IMR-90 (cell line): ENCODE measurements at regions not wholly inside any gene's neighbourhood (a gene's known extent, or its start where the extent isn't known, plus 50 kb on each side); places are given as distances from the start of the nearest gene placed in this dataset.

Source experiments
- ATAC-seq: fragments of 200-7000 bp; cut with Tn5 transposase; 2 replicates; pipeline ENCODE4 v1.9.1; 2020; ENCODE audit warnings: low read depth, mild to moderate bottlenecking, moderate library complexity
- BruUV-seq: library from RNA; stranded (reverse); fragments of 400-500 nt; replicated peaks from 2 replicates; lab custom pipeline; 2021; lab: Mats Ljungman, UMichigan
- CTCF ChIA-PET: fragments of 300-600 bp; formaldehyde crosslinking; extraction: SDS; loops from one replicate; lab custom pipeline; 2021; ENCODE audit warnings: antibody characterized with exemption; lab: Yijun Ruan, JAX
- POLR2A ChIA-PET: fragments of 300-600 bp; sonication (Branson Sonifier 250); formaldehyde crosslinking; loops from one replicate; lab custom pipeline; 2022; ENCODE audit warnings: antibody characterized with exemption; ENCODE audit not compliant: unreplicated experiment; lab: Charles Lee
- DNase-seq: peaks from one replicate; pipeline ENCODE4 v3.0.0; 2013
- H2AFZ ChIP-seq: replicated peaks from 2 replicates; pipeline ENCODE3; 2013; ENCODE audit warnings: low read length, mild to moderate bottlenecking; ENCODE audit not compliant: poor library complexity
- H2AK5ac ChIP-seq: 2 replicates; pipeline ENCODE4 v1.6.1; 2013; ENCODE audit warnings: low read depth, low read length, inconsistent platforms
- H2AK9ac ChIP-seq: replicated peaks from 2 replicates; pipeline ENCODE3; 2013; ENCODE audit warnings: mild to moderate bottlenecking, low read depth, low read length, moderate library complexity; ENCODE audit not compliant: poor library complexity
- H2BK120ac ChIP-seq: 2 replicates; pipeline ENCODE4 v1.6.1; 2013; ENCODE audit warnings: low read depth, low read length, inconsistent platforms
- H2BK15ac ChIP-seq: 3 replicates; pipeline ENCODE4 v1.6.1; 2013; ENCODE audit warnings: low read depth, low read length, inconsistent platforms
- H2BK20ac ChIP-seq: 2 replicates; pipeline ENCODE4 v1.6.1; 2013; ENCODE audit warnings: low read depth, mild to moderate bottlenecking, inconsistent platforms, low read length, moderate library complexity
- H2BK5ac ChIP-seq: 2 replicates; pipeline ENCODE4 v1.6.1; 2013; ENCODE audit warnings: mild to moderate bottlenecking, low read depth, low read length, inconsistent platforms; ENCODE audit not compliant: poor library complexity, severe bottlenecking
- H3K14ac ChIP-seq: replicated peaks from 2 replicates; pipeline ENCODE4 v1.6.1; 2013; ENCODE audit warnings: low read depth, low read length, inconsistent platforms
- H3K18ac ChIP-seq: 2 replicates; pipeline ENCODE4 v1.6.1; 2013; ENCODE audit warnings: low read depth, low read length, control low read depth
- H3K23ac ChIP-seq: 2 replicates; pipeline ENCODE4 v1.6.1; 2013; ENCODE audit warnings: low read depth, low read length, inconsistent platforms
- H3K27ac ChIP-seq: 2 replicates; pipeline ENCODE4 v1.5.1; 2013; ENCODE audit warnings: mild to moderate bottlenecking, control low read depth, low read length; ENCODE audit not compliant: insufficient read depth
- H3K27me3 ChIP-seq: 2 replicates; pipeline ENCODE4 v1.6.1; 2013; ENCODE audit warnings: low read length; ENCODE audit not compliant: control insufficient read depth, insufficient read depth
- H3K36me3 ChIP-seq: 2 replicates; pipeline ENCODE4 v1.6.1; 2013; ENCODE audit warnings: low read length, mixed read lengths; ENCODE audit not compliant: control insufficient read depth, insufficient read depth
- H3K4ac ChIP-seq: 2 replicates; pipeline ENCODE4 v1.6.1; 2013; ENCODE audit warnings: low read depth, low read length, inconsistent platforms
- H3K4me1 ChIP-seq: 2 replicates; pipeline ENCODE4 v1.6.1; 2013; ENCODE audit warnings: low read length, mixed read lengths; ENCODE audit not compliant: control insufficient read depth, insufficient read depth
- H3K4me2 ChIP-seq: 2 replicates; pipeline ENCODE4 v1.6.1; 2013; ENCODE audit warnings: low read depth, mild to moderate bottlenecking, control low read depth, low read length, moderate library complexity
- H3K4me3 ChIP-seq: 2 replicates; pipeline ENCODE4 v1.5.1; 2013; ENCODE audit warnings: low read depth, mild to moderate bottlenecking, control low read depth, low read length, moderate library complexity; ENCODE audit not compliant: insufficient read depth
- H3K56ac ChIP-seq: 2 replicates; pipeline ENCODE4 v1.6.1; 2013; ENCODE audit warnings: low read length, inconsistent platforms; ENCODE audit not compliant: insufficient read depth; ENCODE audit errors: extremely low read depth
- H3K79me1 ChIP-seq, 2 experiments: 2 replicates each; pipeline ENCODE4 v1.6.1; 2013; ENCODE audit warnings: low read length in 2 of 2, inconsistent platforms in 1 of 2, low read depth in 1 of 2
- H3K9ac ChIP-seq: 2 replicates; pipeline ENCODE4 v1.6.1; 2013; ENCODE audit warnings: low read depth, low read length, control low read depth
- H3K9me1 ChIP-seq: 2 replicates; pipeline ENCODE4 v1.6.1; 2013; ENCODE audit warnings: low read length, inconsistent platforms; ENCODE audit not compliant: insufficient read depth
- H3K9me3 ChIP-seq: 2 replicates; pipeline ENCODE4 v1.6.1; 2013; ENCODE audit warnings: low read length; ENCODE audit not compliant: control insufficient read depth, insufficient read depth
- H4K20me1 ChIP-seq: 2 replicates; pipeline ENCODE4 v1.6.1; 2013; ENCODE audit warnings: low read length, inconsistent platforms; ENCODE audit not compliant: insufficient read depth
- H4K5ac ChIP-seq: 2 replicates; pipeline ENCODE4 v1.6.1; 2013; ENCODE audit warnings: mild to moderate bottlenecking, low read depth, low read length, control low read depth
- H4K8ac ChIP-seq, 2 experiments: 2 replicates each; pipeline ENCODE4 v1.6.1; 2013; ENCODE audit warnings: low read depth in 2 of 2, low read length in 2 of 2, control low read depth in 1 of 2, inconsistent platforms in 1 of 2
- H4K91ac ChIP-seq: 2 replicates; pipeline ENCODE4 v1.6.1; 2013; ENCODE audit warnings: low read depth, low read length, inconsistent platforms; ENCODE audit not compliant: insufficient read depth
- BHLHE40 ChIP-seq: fragments of 150-350 bp; IDR thresholded peaks from 2 replicates; pipeline ENCODE4 v1.6.1; 2016; ENCODE audit warnings: mild to moderate bottlenecking, low read depth, low read length
- CEBPB ChIP-seq: IDR thresholded peaks from 2 replicates; pipeline ENCODE4 v1.6.1; 2012; ENCODE audit warnings: low read depth, low read length, improper control_type of control experiment
- CHD1 ChIP-seq: IDR thresholded peaks from 2 replicates; pipeline ENCODE4 v1.6.1; 2012; ENCODE audit warnings: low read depth, low read length, improper control_type of control experiment
- CTCF ChIP-seq: conservative IDR thresholded peaks from 2 replicates; pipeline ENCODE4 v1.5.1; 2012; ENCODE audit warnings: mild to moderate bottlenecking, low read depth, low read length, improper control_type of control experiment
- ELK1 ChIP-seq: fragments of 150-350 bp; IDR thresholded peaks from 2 replicates; pipeline ENCODE4 v1.6.1; 2016; ENCODE audit warnings: low read depth, mild to moderate bottlenecking, low read length, moderate library complexity, borderline replicate concordance
- FOS ChIP-seq: fragments of 150-350 bp; IDR thresholded peaks from 2 replicates; pipeline ENCODE4 v1.6.1; 2016; ENCODE audit warnings: low read depth, low read length
- MAFK ChIP-seq: IDR thresholded peaks from 2 replicates; pipeline ENCODE4 v1.6.1; 2012; ENCODE audit warnings: low read depth, low read length, improper control_type of control experiment
- MAZ ChIP-seq: IDR thresholded peaks from 2 replicates; pipeline ENCODE4 v1.6.1; 2012; ENCODE audit warnings: low read depth, mild to moderate bottlenecking, low read length, improper control_type of control experiment, moderate library complexity, borderline replicate concordance
- MXI1 ChIP-seq: IDR thresholded peaks from 2 replicates; pipeline ENCODE4 v1.6.1; 2012; ENCODE audit warnings: low read depth, mild to moderate bottlenecking, low read length, moderate library complexity, borderline replicate concordance
- NFE2L2 ChIP-seq: fragments of 150-350 bp; IDR thresholded peaks from 2 replicates; pipeline ENCODE4 v1.6.1; 2016; ENCODE audit warnings: low read depth, mild to moderate bottlenecking, low read length
- POLR2A ChIP-seq: IDR thresholded peaks from 2 replicates; pipeline ENCODE4 v1.6.1; 2012; ENCODE audit warnings: mild to moderate bottlenecking, low read depth, low read length
- RAD21 ChIP-seq: IDR thresholded peaks from 2 replicates; pipeline ENCODE4 v1.6.1; 2012; ENCODE audit warnings: low read length, improper control_type of control experiment
- RCOR1 ChIP-seq: IDR thresholded peaks from 2 replicates; pipeline ENCODE4 v1.6.1; 2012; ENCODE audit warnings: mild to moderate bottlenecking, low read length, improper control_type of control experiment; ENCODE audit not compliant: insufficient replicate concordance
- RFX5 ChIP-seq: IDR thresholded peaks from 2 replicates; pipeline ENCODE4 v1.8.0; 2012; ENCODE audit warnings: low read depth, mild to moderate bottlenecking, low read length, moderate library complexity
- SMC3 ChIP-seq: fragments of 150-350 bp; IDR thresholded peaks from 2 replicates; pipeline ENCODE4 v1.6.1; 2016; ENCODE audit warnings: low read depth, mild to moderate bottlenecking, antibody characterized with exemption, low read length, moderate library complexity
- USF2 ChIP-seq: fragments of 150-350 bp; IDR thresholded peaks from 2 replicates; pipeline ENCODE4 v1.6.1; 2017; ENCODE audit warnings: mild to moderate bottlenecking, antibody characterized with exemption, low read length, low read depth
- WGBS, 2 experiments: methylation state at CpG; one replicate each; pipeline versions ENCODE4 v1.1.5 to v1.1.7; 2013; ENCODE audit warnings: missing lambda C conversion rate in 2 of 2; ENCODE audit not compliant: insufficient read length in 1 of 2; ENCODE audit errors: extremely low coverage in 2 of 2; 5-methylcytosine and 5-hydroxymethylcytosine counted together
- dilution Hi-C: fragments of 300-500 bp; cut with HindIII; formaldehyde crosslinking; loops from one replicate; pipeline ENCODE4 v1.14.3; 2018; ENCODE audit warnings: low sequenced_read_pairs; ENCODE audit not compliant: unreplicated experiment
- in situ Hi-C: fragments of 300-500 bp; cut with MboI; formaldehyde crosslinking; loops from 3 replicates; pipeline ENCODE4 v1.14.3; 2019; ENCODE audit warnings: low sequenced_read_pairs, inconsistent platforms, mixed read lengths
- intact Hi-C: fragments of 100-400 bp; cut with micrococcal nuclease; formaldehyde crosslinking; loops from 2 replicates; pipeline ENCODE4 v1.10.0; 2022

GRCh38 chr6:44682280-44682679 lies 294.8 kb downstream of the CDC5L start:
- Histone ChIP-seq H4K91ac (no peak overlapping the region), H3K23ac (no peak overlapping the region), H2AK9ac (no peak overlapping the region), H2BK120ac (no peak overlapping the region), H3K4me2 (no peak overlapping the region), H3K9ac (no peak overlapping the region), H3K9me3 (no peaks in the 10 kb centered on the region), H4K8ac (no peak overlapping the region), H3K27me3 (peaks cover 39% of the 10 kb centered on the region), H3K36me3 (no peaks in the 10 kb centered on the region), H3K14ac (no peak overlapping the region), H2AK5ac (no peak overlapping the region), H3K4me1 (no peaks in the 10 kb centered on the region), H3K4ac (no peak overlapping the region), H4K20me1 (no peaks in the 10 kb centered on the region), H3K56ac (no peak overlapping the region), H3K4me3 (no peak overlapping the region), H2AFZ (no peak overlapping the region), H3K27ac (no peak overlapping the region), H4K5ac (no peak overlapping the region), H3K18ac (no peak overlapping the region), H3K9me1 (no peaks in the 10 kb centered on the region), H2BK20ac (no peak overlapping the region), H2BK5ac (no peak overlapping the region), H3K79me1 (no peaks in the 10 kb centered on the region), H2BK15ac (no peak overlapping the region)
- dilution Hi-C loops: no loop called here
- intact Hi-C loops: no loop called here
- ChIA-PET POLR2A (no interaction called here), CTCF (no interaction called here)
- TF ChIP-seq RFX5 (no peak), CHD1 (no peak), RAD21 (no peak), RCOR1 (no peak), SMC3 (no peak), MAFK (no peak), NFE2L2 (no peak), BHLHE40 (no peak), USF2 (no peak), FOS (no peak), CEBPB (no peak), CTCF (no peak), POLR2A (no peak), MAZ (no peak), ELK1 (no peak), MXI1 (no peak)
- no peak for DNase-seq
- no TSS peak for BruUV-seq
- in situ Hi-C loops: no loop called here
- 94% methylated on average over 2 of the region's 6 CpGs; no CpG with 5 or more reads in 1 of the 2 experiments for WGBS, 2 experiments
- ATAC-seq: no peak
